Astrocyte (in vitro differentiated cells and primary cell): ENCODE measurements at regions not wholly inside any gene's neighbourhood (a gene's known extent, or its start where the extent isn't known, plus 50 kb on each side); places are given as distances from the start of the nearest gene placed in this dataset.

ENCODE experiments used
- EZH2 ChIP-seq: IDR thresholded peaks from 2 replicates; pipeline ENCODE4 v1.6.1; 2012; ENCODE audit warnings: mild to moderate bottlenecking, low read length, inconsistent platforms; ENCODE audit not compliant: insufficient read depth
- TF ChIP-seq, protein P1 (sequence below): IDR thresholded peaks from 2 replicates; pipeline ENCODE4 v1.5.1; 2011; ENCODE audit warnings: low read depth, mild to moderate bottlenecking, inconsistent platforms, low read length, moderate library complexity; ENCODE audit not compliant: insufficient read depth

- TF ChIP-seq, protein P1, sequence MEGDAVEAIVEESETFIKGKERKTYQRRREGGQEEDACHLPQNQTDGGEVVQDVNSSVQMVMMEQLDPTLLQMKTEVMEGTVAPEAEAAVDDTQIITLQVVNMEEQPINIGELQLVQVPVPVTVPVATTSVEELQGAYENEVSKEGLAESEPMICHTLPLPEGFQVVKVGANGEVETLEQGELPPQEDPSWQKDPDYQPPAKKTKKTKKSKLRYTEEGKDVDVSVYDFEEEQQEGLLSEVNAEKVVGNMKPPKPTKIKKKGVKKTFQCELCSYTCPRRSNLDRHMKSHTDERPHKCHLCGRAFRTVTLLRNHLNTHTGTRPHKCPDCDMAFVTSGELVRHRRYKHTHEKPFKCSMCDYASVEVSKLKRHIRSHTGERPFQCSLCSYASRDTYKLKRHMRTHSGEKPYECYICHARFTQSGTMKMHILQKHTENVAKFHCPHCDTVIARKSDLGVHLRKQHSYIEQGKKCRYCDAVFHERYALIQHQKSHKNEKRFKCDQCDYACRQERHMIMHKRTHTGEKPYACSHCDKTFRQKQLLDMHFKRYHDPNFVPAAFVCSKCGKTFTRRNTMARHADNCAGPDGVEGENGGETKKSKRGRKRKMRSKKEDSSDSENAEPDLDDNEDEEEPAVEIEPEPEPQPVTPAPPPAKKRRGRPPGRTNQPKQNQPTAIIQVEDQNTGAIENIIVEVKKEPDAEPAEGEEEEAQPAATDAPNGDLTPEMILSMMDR: no peak
- TF ChIP-seq EZH2: no peak
These were observed 158.4 kb upstream of the PDE1C start for GRCh38 chr7:32228601-32229000.
